ENCODE measurements at regions not wholly inside any gene's neighbourhood (a gene's known extent, or its start where the extent isn't known, plus 50 kb on each side); places are given as distances from the start of the nearest gene placed in this dataset.

- no peak for DNase-seq (ENCODE audit: low read depth in 2 of 3, low spot score in 2 of 3)
Observed at GRCh38 chr9:88753691-88754367, 218.9 kb downstream of the NXNL2 start.

GRCh38 chr9:88754452-88754851 lies 219.5 kb downstream of the NXNL2 start:
- no peak for DNase-seq (ENCODE audit: low read depth in 2 of 3, low spot score in 2 of 3)

- no peak for DNase-seq (ENCODE audit: low read depth in 2 of 3, low spot score in 2 of 3)
Observed at GRCh38 chr9:88754886-88755285, 219.9 kb downstream of the NXNL2 start.

DNA sequence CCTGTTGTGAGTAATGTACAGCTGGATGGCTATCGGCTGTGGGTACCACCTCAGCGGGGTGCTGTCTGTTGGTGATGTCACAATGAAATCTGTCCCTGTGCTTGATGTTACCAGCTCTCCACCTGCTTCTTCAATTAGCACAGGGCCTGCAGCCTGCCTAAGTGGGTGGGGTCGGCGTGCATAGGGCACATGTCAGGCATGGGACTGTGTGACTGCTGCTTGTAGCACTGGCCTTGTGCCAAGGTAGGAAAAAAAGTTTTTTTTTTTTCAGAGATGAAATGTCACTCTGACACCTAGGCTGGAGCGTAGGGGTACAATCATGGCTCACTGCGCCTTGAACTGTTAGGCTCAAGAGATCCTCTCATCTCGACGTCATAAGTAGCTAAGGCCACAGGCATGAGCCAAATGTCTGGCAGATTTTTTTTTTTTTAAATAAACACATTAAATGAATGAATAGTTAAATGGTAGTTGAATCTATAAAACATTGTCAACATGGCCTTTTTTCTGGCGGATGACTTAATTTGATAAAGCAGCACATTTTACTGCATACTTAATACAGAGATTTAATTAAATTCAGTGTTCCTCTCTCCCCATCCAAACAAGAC lies 222.5 kb downstream of the NXNL2 start:
- DNase-seq (ENCODE audit: low read depth in 2 of 3, low spot score in 2 of 3) = no peak

GRCh38 chr9:88759364-88759763 lies 224.4 kb downstream of the NXNL2 start:
- DNase-seq (ENCODE audit: low read depth in 2 of 3, low spot score in 2 of 3) = no peak

- DNase-seq (ENCODE audit: low read depth in 2 of 3, low spot score in 2 of 3) = no peak
Observed at GRCh38 chr9:88766778-88767503, 224.3 kb upstream of the S1PR3 start.

DNA sequence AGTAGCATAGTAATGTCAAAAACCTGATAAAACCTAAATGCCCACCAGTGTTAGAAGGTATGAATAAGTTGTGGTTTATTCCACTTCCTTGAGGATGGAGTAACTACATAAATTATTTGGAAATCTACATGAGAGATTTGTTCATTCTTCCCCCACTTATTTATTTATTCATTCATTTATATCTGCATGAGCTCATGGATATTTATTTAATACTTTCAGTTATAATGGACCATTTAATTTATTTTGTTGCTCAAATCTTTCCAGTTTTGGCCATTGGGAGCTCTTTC lies 223.8 kb upstream of the S1PR3 start:
- no peak for DNase-seq (ENCODE audit: low read depth in 2 of 3, low spot score in 2 of 3)

GRCh38 chr9:88772575-88772974 lies 218.7 kb upstream of the S1PR3 start:
- DNase-seq (ENCODE audit: low read depth in 2 of 3, low spot score in 2 of 3) = no peak

- DNase-seq (ENCODE audit: low read depth in 2 of 3, low spot score in 2 of 3) = no peak
Observed at GRCh38 chr9:88773126-88773525, 218.1 kb upstream of the S1PR3 start.

- DNase-seq (ENCODE audit: low read depth in 2 of 3, low spot score in 2 of 3) = no peak
Observed at GRCh38 chr9:88773627-88774244, 217.5 kb upstream of the S1PR3 start.

DNA sequence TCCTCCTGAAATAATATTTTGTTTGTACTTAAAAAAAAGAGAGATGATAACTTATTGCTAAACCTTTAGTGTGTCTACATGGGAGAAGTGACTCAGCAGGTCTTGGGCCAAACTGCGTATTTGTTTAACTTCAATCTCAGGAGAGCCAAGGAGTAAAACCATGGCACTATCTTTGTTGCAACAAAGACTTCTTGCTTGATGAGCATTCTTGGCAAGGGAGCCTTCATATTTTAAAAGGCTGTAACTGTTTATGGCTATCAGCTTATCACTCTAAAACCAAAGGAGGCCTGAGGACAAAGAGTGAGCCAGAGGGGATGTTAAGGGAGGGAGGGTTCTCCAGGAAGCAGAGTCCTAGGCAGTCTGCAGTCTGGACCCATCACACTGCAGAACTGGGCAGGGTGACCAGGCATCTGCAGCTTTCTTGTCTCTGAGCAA lies 216.2 kb upstream of the S1PR3 start:
- no peak for DNase-seq (ENCODE audit: low read depth in 2 of 3, low spot score in 2 of 3)

GRCh38 chr9:88775559-88775958 lies 215.7 kb upstream of the S1PR3 start:
- no peak for DNase-seq (ENCODE audit: low read depth in 2 of 3, low spot score in 2 of 3)

GRCh38 chr9:88775966-88776365 lies 215.3 kb upstream of the S1PR3 start:
- no peak for DNase-seq (ENCODE audit: low read depth in 2 of 3, low spot score in 2 of 3)

- DNase-seq (ENCODE audit: low read depth in 2 of 3, low spot score in 2 of 3) = no peak
Observed at GRCh38 chr9:88776717-88777497, 214.4 kb upstream of the S1PR3 start.

DNA sequence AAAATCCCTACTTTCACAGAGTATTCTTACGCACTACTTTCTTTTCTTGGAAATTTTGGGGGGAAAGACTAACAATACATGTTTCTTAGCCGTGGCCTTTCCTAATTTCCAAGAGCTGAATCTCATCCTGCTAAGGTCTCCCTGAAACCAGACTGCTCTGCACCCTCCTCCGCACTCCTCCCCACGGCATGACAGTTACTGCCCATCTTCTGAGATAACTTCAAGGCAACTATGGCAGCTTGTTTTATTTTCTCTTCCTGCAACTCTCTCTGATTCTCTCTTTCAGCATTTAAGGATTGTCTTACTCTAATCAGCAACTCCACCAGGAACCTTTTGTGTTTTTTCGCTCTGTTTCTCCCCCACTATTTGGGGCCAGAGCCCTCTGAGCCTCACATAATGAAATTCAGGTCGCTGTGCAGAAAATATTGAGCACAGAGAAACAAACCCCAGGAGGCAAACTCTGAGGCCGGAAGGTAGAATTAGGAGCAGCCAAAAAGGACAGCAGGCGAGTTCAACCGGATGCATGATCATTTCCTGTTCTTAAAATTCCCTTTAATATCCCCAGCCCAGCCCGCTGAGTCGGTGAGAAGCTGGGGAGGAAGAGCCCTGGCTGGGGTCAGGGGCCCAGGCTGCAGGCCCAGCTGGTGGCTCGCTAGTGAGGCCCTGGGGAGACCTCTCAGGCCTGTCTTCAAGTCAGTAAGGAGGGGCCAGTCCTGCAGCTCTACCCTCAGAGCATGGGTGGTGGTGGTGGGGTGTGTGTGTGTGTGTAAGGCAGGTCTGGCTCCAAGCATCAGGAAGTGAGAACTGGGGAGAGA lies 213.6 kb upstream of the S1PR3 start:
- DNase-seq (ENCODE audit: low read depth in 2 of 3, low spot score in 2 of 3) = no peak

DNA sequence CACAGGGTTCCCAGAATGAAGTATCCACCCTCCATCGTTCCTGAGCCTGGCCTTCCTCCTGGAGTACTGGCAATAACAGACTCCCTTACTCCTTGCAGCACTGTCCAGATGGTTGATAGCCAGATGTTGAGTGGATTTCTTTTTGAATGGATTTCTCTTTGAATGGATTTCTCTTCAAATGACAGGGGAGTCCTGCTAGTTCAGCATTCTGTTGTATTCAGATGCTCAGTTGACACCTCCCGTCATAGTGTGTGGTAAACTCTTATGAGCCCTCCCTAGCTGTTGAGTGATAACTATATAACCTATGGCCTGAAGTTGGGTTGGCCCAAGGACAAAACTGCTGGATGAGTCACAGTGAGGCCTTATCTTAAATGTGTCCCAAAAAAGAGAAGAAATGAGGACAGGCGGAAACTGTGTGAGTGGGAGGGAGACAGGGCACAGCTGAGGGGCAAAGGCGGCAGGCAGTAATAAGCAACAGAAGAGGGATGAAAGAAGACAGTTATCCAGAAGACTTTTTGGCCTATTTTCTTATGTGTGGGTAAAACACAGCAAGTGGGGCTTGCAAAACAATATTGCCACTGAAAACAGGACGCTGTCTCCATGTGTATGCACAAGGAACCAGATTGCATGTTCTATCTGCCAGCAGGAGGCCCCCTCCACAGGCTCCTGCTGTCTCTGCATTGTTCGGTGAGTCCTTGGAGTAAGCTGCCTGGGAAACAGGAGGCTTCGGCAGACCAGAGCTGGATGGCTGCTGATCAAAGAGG lies 209.5 kb upstream of the S1PR3 start:
- DNase-seq (ENCODE audit: low read depth in 2 of 3, low spot score in 2 of 3) = no peak

DNA sequence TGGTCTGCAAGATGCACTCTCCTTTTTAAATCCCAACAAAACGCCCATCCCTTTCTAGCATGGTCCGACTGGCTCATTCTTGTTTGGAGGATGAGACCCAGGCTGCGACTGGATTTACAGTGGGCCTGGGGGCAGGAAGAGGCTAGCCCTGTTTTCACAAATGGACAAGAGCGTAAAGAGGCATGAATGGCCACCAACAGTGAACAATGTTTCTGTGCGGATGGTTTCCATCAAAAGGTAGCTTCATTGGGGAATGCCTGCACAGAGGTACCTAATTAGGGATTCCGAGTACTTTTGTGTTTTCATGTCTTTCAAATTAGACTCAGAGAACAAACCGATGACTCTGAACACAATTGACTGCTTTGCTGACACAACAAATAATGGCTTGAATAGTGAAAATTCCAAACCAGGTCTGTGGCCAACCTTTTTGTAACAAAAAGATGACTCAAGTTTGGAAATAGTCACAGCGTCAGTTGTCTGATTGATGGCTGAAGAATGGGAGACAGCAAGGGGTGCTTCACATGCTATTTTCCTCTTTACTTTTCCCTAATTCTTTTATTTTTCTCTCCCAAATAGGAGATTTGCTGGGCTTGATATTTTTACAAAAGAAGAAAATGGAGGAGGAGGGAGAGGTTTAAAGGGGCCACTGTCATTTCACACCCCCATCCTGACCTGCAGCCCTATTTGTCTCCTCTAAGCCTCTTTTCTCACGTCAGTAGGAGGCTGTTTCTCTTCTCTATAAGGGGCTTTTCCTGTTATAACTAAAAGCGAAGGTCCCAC lies 208.1 kb upstream of the S1PR3 start:
- DNase-seq (ENCODE audit: low read depth in 2 of 3, low spot score in 2 of 3) = no peak

DNA sequence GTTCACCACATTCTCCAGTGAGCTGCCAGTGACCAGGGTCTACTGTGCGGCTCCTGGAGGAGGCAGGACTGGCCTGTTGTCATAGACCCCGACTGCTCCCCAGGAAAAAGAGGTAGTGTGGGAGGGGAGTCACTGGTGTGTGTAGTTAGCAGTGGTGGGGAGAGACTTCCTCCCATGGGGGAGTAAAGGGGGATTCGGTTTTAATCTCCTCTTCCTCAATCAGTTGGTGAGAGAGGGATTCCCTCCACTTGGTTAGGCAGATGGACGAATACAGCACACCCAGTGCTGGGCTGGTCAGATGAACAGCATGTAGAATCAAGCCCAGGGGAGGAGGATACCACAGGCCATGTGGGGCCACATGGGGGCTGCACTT lies 207.6 kb upstream of the S1PR3 start:
- no peak for DNase-seq (ENCODE audit: low read depth in 2 of 3, low spot score in 2 of 3)

DNA sequence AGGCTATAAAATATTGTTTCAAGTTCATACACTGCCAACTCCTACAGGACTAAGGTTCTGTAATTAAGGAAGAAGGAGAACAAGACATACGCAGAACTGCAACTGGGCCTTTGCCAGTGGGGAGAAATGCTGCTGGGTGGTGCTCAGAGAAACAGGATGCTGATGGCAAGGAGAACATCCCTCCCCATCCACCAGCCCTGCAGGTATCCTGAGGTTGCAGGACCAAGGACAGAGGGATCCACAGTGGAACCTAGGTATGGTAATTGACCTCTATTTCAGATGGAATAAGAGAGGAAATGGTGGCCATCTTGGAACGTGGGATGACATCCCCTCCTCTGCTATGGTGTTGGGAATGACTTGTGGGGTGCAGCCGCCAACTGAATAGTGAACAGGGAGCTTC lies 206.3 kb upstream of the S1PR3 start:
- DNase-seq (ENCODE audit: low read depth in 2 of 3, low spot score in 2 of 3) = no peak
